IgD-negative memory B cell (primary cell): ENCODE measurements at regions not wholly inside any gene's neighbourhood (a gene's known extent, or its start where the extent isn't known, plus 50 kb on each side); places are given as distances from the start of the nearest gene placed in this dataset.

ENCODE experiments used
- H3K27ac Mint-ChIP-seq, 3 donors: one replicate each; pipeline ENCODE4 v1.8.0; 2020 to 2022; ENCODE audit warnings: mild to moderate bottlenecking in 3 of 3, mixed read lengths in 3 of 3, moderate library complexity in 1 of 3
- H3K27me3 Mint-ChIP-seq: one replicate; pipeline ENCODE4 v1.8.0; 2021; ENCODE audit warnings: mixed read lengths
- H3K36me3 Mint-ChIP-seq: one replicate; pipeline ENCODE4 v1.8.0; 2020; ENCODE audit warnings: mild to moderate bottlenecking, mixed read lengths
- H3K4me1 Mint-ChIP-seq, 3 donors: one replicate each; pipeline ENCODE4 v1.8.0; 2020 to 2022; ENCODE audit warnings: mixed read lengths in 3 of 3, mild to moderate bottlenecking in 1 of 3
- H3K4me3 Mint-ChIP-seq, 4 donors: one replicate each; pipeline ENCODE4 v1.8.0; 2020 to 2022; ENCODE audit warnings: mild to moderate bottlenecking in 4 of 4, mixed read lengths in 4 of 4, moderate library complexity in 3 of 4
- H3K9me3 Mint-ChIP-seq, 3 donors: one replicate each; pipeline ENCODE4 v1.8.0; 2020 to 2021; ENCODE audit warnings: mixed read lengths in 3 of 3, mild to moderate bottlenecking in 1 of 3

DNA sequence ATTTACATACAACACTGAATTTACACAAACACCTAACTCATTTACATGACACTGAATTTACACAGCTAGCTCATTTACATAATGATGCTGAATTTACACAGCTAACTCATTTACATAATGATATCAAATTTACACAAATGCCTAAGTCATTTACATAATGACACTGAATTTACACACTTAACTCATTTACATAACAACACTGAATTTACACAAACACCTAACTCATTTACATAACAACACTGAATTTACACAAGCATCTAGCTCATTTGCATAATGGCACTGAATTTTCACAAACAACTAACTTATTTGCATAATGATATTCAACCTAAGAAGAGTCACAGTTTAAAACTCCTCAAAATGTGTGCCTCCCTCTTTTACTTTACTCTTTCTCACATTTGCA is 511.7 kb downstream of the GALR1 start:
- H3K36me3 Mint-ChIP-seq = no peaks in the 10 kb centered on the region
- H3K27me3 Mint-ChIP-seq = peaks cover 1% of the 10 kb centered on the region
- H3K4me1 Mint-ChIP-seq = peaks cover 0 to 9% (median 0%) of the 10 kb centered on the region in 3 donors
- no peak overlapping the region for H3K27ac Mint-ChIP-seq
- H3K9me3 Mint-ChIP-seq = peaks cover 0 to 5% (median 0%) of the 10 kb centered on the region in 3 donors
- H3K4me3 Mint-ChIP-seq = no peak overlapping the region

- H3K4me3 Mint-ChIP-seq = no peak overlapping the region
- peaks cover 0 to 9% (median 0%) of the 10 kb centered on the region in 3 donors for H3K4me1 Mint-ChIP-seq
- H3K36me3 Mint-ChIP-seq = no peaks in the 10 kb centered on the region
- H3K9me3 Mint-ChIP-seq = peaks cover 0 to 5% (median 2%) of the 10 kb centered on the region in 3 donors
- peaks cover 1% of the 10 kb centered on the region for H3K27me3 Mint-ChIP-seq
- no peak overlapping the region for H3K27ac Mint-ChIP-seq
These were observed 512.4 kb downstream of the GALR1 start for GRCh38 chr18:77762014-77762413.

- Mint-ChIP-seq H3K9me3 (peaks cover 0 to 5% (median 2%) of the 10 kb centered on the region in 3 donors), H3K27ac (no peak overlapping the region), H3K36me3 (no peaks in the 10 kb centered on the region), H3K4me1 (peaks cover 0 to 9% (median 0%) of the 10 kb centered on the region in 3 donors), H3K27me3 (peaks cover 1% of the 10 kb centered on the region), H3K4me3 (no peak overlapping the region)
These were observed 513.0 kb downstream of the GALR1 start for GRCh38 chr18:77762642-77763041.

- no peak overlapping the region for H3K4me3 Mint-ChIP-seq
- H3K9me3 Mint-ChIP-seq = peaks cover 0 to 5% (median 2%) of the 10 kb centered on the region in 3 donors
- no peaks in the 10 kb centered on the region for H3K36me3 Mint-ChIP-seq
- no peak overlapping the region for H3K27ac Mint-ChIP-seq
- peaks cover 0 to 9% (median 0%) of the 10 kb centered on the region in 3 donors for H3K4me1 Mint-ChIP-seq
- H3K27me3 Mint-ChIP-seq = peaks cover 1% of the 10 kb centered on the region
These were observed 514.0 kb downstream of the GALR1 start for GRCh38 chr18:77763530-77764145.

DNA sequence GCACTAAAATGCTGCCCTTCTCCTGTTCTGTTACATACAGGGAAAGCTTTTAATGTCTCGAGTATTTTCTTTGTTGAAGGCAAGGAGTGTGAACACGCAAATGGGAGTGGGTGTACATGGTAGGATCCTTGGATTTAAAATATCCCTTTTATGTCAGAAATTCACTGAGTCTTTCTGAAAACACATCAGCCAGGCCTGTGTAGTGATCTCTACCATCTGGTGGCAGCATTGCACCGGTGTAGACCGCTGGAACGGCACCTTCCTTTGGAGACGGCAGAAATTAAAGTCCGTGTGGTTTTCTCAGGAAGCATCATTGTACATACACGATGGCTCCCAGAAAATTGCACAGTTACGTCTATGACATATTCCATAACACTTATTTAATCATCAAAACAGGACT is 515.8 kb downstream of the GALR1 start:
- H3K4me3 Mint-ChIP-seq = no peak overlapping the region
- peaks cover 0 to 9% (median 0%) of the 10 kb centered on the region in 3 donors for H3K4me1 Mint-ChIP-seq
- peaks cover 0 to 5% (median 2%) of the 10 kb centered on the region in 3 donors for H3K9me3 Mint-ChIP-seq
- H3K36me3 Mint-ChIP-seq = no peaks in the 10 kb centered on the region
- H3K27ac Mint-ChIP-seq = no peak overlapping the region
- H3K27me3 Mint-ChIP-seq = peaks cover 1% of the 10 kb centered on the region

GRCh38 chr18:77766421-77766820 is 516.8 kb downstream of the GALR1 start:
- Mint-ChIP-seq H3K36me3 (no peaks in the 10 kb centered on the region), H3K27ac (no peak overlapping the region), H3K27me3 (no peaks in the 10 kb centered on the region), H3K9me3 (peaks cover 0 to 2% (median 2%) of the 10 kb centered on the region in 3 donors), H3K4me3 (no peak overlapping the region), H3K4me1 (peaks cover 0 to 8% (median 0%) of the 10 kb centered on the region in 3 donors)

DNA sequence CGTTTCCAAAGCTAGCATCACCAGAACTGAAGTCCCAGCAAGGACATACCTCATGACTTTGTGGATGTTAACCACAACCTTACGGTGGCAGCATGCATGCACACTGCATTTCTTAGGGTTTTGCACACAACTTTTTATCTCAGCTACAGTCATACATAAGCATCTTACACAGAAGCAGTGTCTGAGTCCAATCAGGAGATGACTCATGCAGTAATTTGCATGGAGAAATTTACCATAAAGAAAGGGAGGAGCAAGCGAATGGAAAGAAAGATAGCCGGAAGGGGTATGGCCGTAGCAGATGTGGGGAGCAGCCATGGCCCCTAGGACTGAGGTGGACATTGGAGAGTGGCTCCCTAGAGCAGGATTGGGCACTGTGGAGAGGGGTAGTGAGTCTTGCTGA is 522.5 kb downstream of the GALR1 start:
- H3K4me1 Mint-ChIP-seq = no peaks in the 10 kb centered on the region
- H3K9me3 Mint-ChIP-seq = peaks cover 0 to 3% (median 1%) of the 10 kb centered on the region in 3 donors
- H3K4me3 Mint-ChIP-seq = no peak overlapping the region
- no peak overlapping the region for H3K27ac Mint-ChIP-seq
- peaks cover 2% of the 10 kb centered on the region for H3K27me3 Mint-ChIP-seq
- H3K36me3 Mint-ChIP-seq = no peaks in the 10 kb centered on the region

- H3K4me1 Mint-ChIP-seq = no peaks in the 10 kb centered on the region
These were observed 526.5 kb downstream of the GALR1 start for GRCh38 chr18:77776104-77776503.

GRCh38 chr18:77777163-77777562 is 527.5 kb downstream of the GALR1 start:
- Mint-ChIP-seq H3K9me3 (peaks cover 0 to 3% (median 1%) of the 10 kb centered on the region in 3 donors), H3K36me3 (no peaks in the 10 kb centered on the region), H3K4me3 (no peak overlapping the region), H3K4me1 (no peaks in the 10 kb centered on the region), H3K27ac (no peak overlapping the region), H3K27me3 (peaks cover 2% of the 10 kb centered on the region)

More at GRCh38 chr18:77776104-77776503, 526.5 kb downstream of the GALR1 start:
- H3K27me3 Mint-ChIP-seq = peaks cover 2% of the 10 kb centered on the region
- peaks cover 0 to 3% (median 1%) of the 10 kb centered on the region in 3 donors for H3K9me3 Mint-ChIP-seq
- H3K36me3 Mint-ChIP-seq = no peaks in the 10 kb centered on the region
- no peak overlapping the region for H3K4me3 Mint-ChIP-seq
- no peak overlapping the region for H3K27ac Mint-ChIP-seq

DNA sequence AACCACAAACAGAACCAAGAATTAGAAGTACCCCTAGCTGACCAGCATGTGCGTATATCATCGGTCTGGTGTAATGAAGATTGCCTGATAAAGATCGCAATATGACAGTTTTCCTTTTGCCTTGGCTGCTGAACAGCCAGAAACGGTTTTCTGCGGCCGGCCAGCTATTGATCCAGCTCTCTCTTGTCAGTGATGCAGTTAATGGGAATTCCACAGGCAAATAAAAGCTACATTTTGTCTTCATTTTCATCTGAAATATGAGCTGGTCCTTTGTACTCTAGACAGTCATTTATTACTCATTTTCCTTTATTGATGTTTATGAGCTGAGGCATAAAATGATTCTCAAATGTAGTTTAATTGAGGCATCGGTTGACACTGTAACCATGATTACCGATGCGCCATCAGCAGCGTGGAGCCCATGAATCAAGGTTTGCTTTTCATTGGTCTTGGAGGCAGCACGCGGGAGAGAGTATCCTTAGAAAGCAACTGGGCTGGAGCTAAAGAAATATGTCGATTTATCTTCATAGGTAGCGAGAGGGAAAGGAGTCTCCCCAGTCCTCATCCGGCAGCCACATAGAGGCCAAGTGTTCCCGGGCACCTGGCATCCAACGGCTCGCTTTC is 535.2 kb downstream of the GALR1 start:
- Mint-ChIP-seq H3K4me1 (no peaks in the 10 kb centered on the region), H3K9me3 (peaks cover 0 to 5% (median 0%) of the 10 kb centered on the region in 3 donors), H3K36me3 (no peaks in the 10 kb centered on the region), H3K27me3 (peaks cover 1% of the 10 kb centered on the region), H3K4me3 (no peak overlapping the region), H3K27ac (no peak overlapping the region)

DNA sequence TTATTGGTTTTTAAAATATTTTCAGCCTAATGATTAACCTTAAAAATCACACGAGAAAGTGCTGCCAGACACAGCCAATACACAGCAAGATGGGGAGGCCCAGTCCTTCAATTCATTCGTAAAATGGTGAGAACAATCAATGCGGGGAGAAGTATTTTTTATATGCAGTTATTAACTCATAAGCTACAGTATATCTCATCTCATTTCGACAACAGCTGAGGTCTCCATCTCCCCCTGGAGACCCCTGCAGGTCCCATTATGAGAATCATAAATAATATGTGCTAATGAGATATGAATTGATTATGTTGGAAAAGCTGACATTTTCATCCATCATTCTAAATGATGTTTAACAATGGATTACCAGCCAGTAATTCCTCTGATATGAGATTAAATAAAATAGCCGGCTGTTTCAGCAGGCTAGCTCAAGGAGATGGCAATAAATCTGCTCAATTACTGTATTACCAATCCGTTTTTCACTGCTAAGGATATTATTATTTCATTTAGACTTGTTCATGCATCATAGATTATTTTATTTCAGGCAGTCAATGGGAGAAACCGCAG is 535.8 kb downstream of the GALR1 start:
- no peak overlapping the region for H3K27ac Mint-ChIP-seq
- H3K4me1 Mint-ChIP-seq = no peaks in the 10 kb centered on the region
- H3K36me3 Mint-ChIP-seq = no peaks in the 10 kb centered on the region
- H3K9me3 Mint-ChIP-seq = peaks cover 0 to 5% (median 0%) of the 10 kb centered on the region in 3 donors
- H3K4me3 Mint-ChIP-seq = no peak overlapping the region
- H3K27me3 Mint-ChIP-seq = peaks cover 1% of the 10 kb centered on the region

GRCh38 chr18:77803024-77803423 is 553.4 kb downstream of the GALR1 start:
- Mint-ChIP-seq H3K4me3 (no peak overlapping the region), H3K9me3 (peaks cover 2 to 11% (median 5%) of the 10 kb centered on the region in 3 donors), H3K4me1 (no peaks in the 10 kb centered on the region), H3K36me3 (peaks cover 2% of the 10 kb centered on the region), H3K27ac (no peak overlapping the region), H3K27me3 (no peaks in the 10 kb centered on the region)

DNA sequence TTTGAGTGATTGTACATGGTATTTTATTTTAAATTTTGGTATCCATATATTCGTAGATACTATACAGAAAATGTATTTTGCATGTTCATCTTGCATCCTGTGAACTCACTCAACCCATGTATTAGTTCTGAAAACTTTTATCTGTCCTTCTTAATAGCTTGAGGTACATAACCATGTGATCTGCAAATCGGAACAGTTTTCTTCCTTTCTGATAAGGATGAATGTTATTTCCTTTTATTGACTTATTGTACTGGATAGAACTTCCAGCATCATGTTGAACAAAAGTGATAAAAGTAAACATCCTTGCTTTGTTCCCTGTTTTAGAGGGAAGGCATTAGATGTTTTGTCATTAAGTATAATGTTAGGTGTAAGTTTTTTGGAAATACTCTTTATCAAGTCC is 554.7 kb downstream of the GALR1 start:
- Mint-ChIP-seq H3K4me1 (no peaks in the 10 kb centered on the region), H3K27me3 (no peaks in the 10 kb centered on the region), H3K27ac (no peak overlapping the region), H3K36me3 (peaks cover 2% of the 10 kb centered on the region), H3K4me3 (no peak overlapping the region), H3K9me3 (peaks cover 2 to 11% (median 2%) of the 10 kb centered on the region in 3 donors)

- peaks cover 0 to 14% (median 0%) of the 10 kb centered on the region in 3 donors for H3K9me3 Mint-ChIP-seq
- no peaks in the 10 kb centered on the region for H3K4me1 Mint-ChIP-seq
These were observed 558.0 kb downstream of the GALR1 start for GRCh38 chr18:77807650-77808049.

GRCh38 chr18:77811503-77811902 is 561.9 kb downstream of the GALR1 start:
- H3K9me3 Mint-ChIP-seq = peaks cover 0 to 8% (median 0%) of the 10 kb centered on the region in 3 donors
- no peaks in the 10 kb centered on the region for H3K4me1 Mint-ChIP-seq
- no peak overlapping the region for H3K4me3 Mint-ChIP-seq
- no peak overlapping the region for H3K27ac Mint-ChIP-seq
- no peaks in the 10 kb centered on the region for H3K27me3 Mint-ChIP-seq
- no peaks in the 10 kb centered on the region for H3K36me3 Mint-ChIP-seq

More at GRCh38 chr18:77807650-77808049, 558.0 kb downstream of the GALR1 start:
- H3K27ac Mint-ChIP-seq = no peak overlapping the region
- no peak overlapping the region for H3K4me3 Mint-ChIP-seq
- H3K27me3 Mint-ChIP-seq = no peaks in the 10 kb centered on the region
- H3K36me3 Mint-ChIP-seq = no peaks in the 10 kb centered on the region
